ENCODE measurements at regions not wholly inside any gene's neighbourhood (a gene's known extent, or its start where the extent isn't known, plus 50 kb on each side); places are given as distances from the start of the nearest gene placed in this dataset.
"Not testable (repeated sequence)": the region's sequence is repeated elsewhere in the genome, so short reads cannot be mapped to it uniquely, and the experiment has no call there.

- in situ Hi-C loops (cut with HindIII; ENCODE audit: low pct_unique_long_range_greater_than_20kb, low sequenced_read_pairs): no loop called here
These were observed 128.2 kb upstream of the RASEF start for GRCh38 chr9:83191154-83191553.

GRCh38 chr9:83189026-83189425, 126.1 kb upstream of the RASEF start:
- in situ Hi-C loops (cut with HindIII; ENCODE audit: low pct_unique_long_range_greater_than_20kb, low sequenced_read_pairs); DNase-seq (ENCODE audit: low read depth): not testable (repeated sequence)

More at GRCh38 chr9:83191154-83191553, 128.2 kb upstream of the RASEF start:
- DNase-seq (ENCODE audit: low read depth): no peak

GRCh38 chr9:83188277-83188676, 125.3 kb upstream of the RASEF start:
- no peak for DNase-seq (ENCODE audit: low read depth)
- in situ Hi-C loops (cut with HindIII; ENCODE audit: low pct_unique_long_range_greater_than_20kb, low sequenced_read_pairs): no loop called here

- no peak for DNase-seq (ENCODE audit: low read depth)
- in situ Hi-C loops (cut with HindIII; ENCODE audit: low pct_unique_long_range_greater_than_20kb, low sequenced_read_pairs): no loop called here
These were observed 123.3 kb upstream of the RASEF start for GRCh38 chr9:83186155-83186737.

- DNase-seq (ENCODE audit: low read depth): no peak
- in situ Hi-C loops (cut with HindIII; ENCODE audit: low pct_unique_long_range_greater_than_20kb, low sequenced_read_pairs): no loop called here
These were observed 122.7 kb upstream of the RASEF start for GRCh38 chr9:83185488-83186154.

- no peak for DNase-seq (ENCODE audit: low read depth)
- in situ Hi-C loops (cut with HindIII; ENCODE audit: low pct_unique_long_range_greater_than_20kb, low sequenced_read_pairs): no loop called here
These were observed 120.7 kb upstream of the RASEF start for GRCh38 chr9:83183621-83184020.

GRCh38 chr9:83182071-83182470, 119.1 kb upstream of the RASEF start:
- DNase-seq (ENCODE audit: low read depth): no peak
- in situ Hi-C loops (cut with HindIII; ENCODE audit: low pct_unique_long_range_greater_than_20kb, low sequenced_read_pairs): no loop called here

- in situ Hi-C loops (cut with HindIII; ENCODE audit: low pct_unique_long_range_greater_than_20kb, low sequenced_read_pairs): no loop called here
These were observed 115.8 kb upstream of the RASEF start for GRCh38 chr9:83178717-83179116.

GRCh38 chr9:83177747-83178146, 114.8 kb upstream of the RASEF start:
- DNase-seq (ENCODE audit: low read depth): no peak
- in situ Hi-C loops (cut with HindIII; ENCODE audit: low pct_unique_long_range_greater_than_20kb, low sequenced_read_pairs): no loop called here

More at GRCh38 chr9:83178717-83179116, 115.8 kb upstream of the RASEF start:
- no peak for DNase-seq (ENCODE audit: low read depth)

- in situ Hi-C loops (cut with HindIII; ENCODE audit: low pct_unique_long_range_greater_than_20kb, low sequenced_read_pairs): no loop called here
- no peak for DNase-seq (ENCODE audit: low read depth)
These were observed 104.2 kb upstream of the RASEF start for GRCh38 chr9:83167126-83167525.

- in situ Hi-C loops (cut with HindIII; ENCODE audit: low pct_unique_long_range_greater_than_20kb, low sequenced_read_pairs): no loop called here
- no peak for DNase-seq (ENCODE audit: low read depth)
These were observed 103.4 kb upstream of the RASEF start for GRCh38 chr9:83166372-83166771.

- in situ Hi-C loops (cut with HindIII; ENCODE audit: low pct_unique_long_range_greater_than_20kb, low sequenced_read_pairs): no loop called here
- DNase-seq (ENCODE audit: low read depth): no peak
These were observed 92.8 kb upstream of the RASEF start for GRCh38 chr9:83155733-83156132.

- in situ Hi-C loops (cut with HindIII; ENCODE audit: low pct_unique_long_range_greater_than_20kb, low sequenced_read_pairs): no loop called here
- peak; percentile 40 for DNase-seq (ENCODE audit: low read depth)
These were observed 91.9 kb upstream of the RASEF start for GRCh38 chr9:83154821-83155220.

GRCh38 chr9:83154087-83154736, 91.3 kb upstream of the RASEF start:
- in situ Hi-C loops (cut with HindIII; ENCODE audit: low pct_unique_long_range_greater_than_20kb, low sequenced_read_pairs): no loop called here
- DNase-seq (ENCODE audit: low read depth): peak; percentile 31

GRCh38 chr9:83153030-83153429, 90.1 kb upstream of the RASEF start:
- in situ Hi-C loops (cut with HindIII; ENCODE audit: low pct_unique_long_range_greater_than_20kb, low sequenced_read_pairs): no loop called here
- no peak for DNase-seq (ENCODE audit: low read depth)

- no peak for DNase-seq (ENCODE audit: low read depth)
- in situ Hi-C loops (cut with HindIII; ENCODE audit: low pct_unique_long_range_greater_than_20kb, low sequenced_read_pairs): no loop called here
These were observed 88.7 kb upstream of the RASEF start for GRCh38 chr9:83151627-83152137.

- no peak for DNase-seq (ENCODE audit: low read depth)
- in situ Hi-C loops (cut with HindIII; ENCODE audit: low pct_unique_long_range_greater_than_20kb, low sequenced_read_pairs): no loop called here
These were observed 84.6 kb upstream of the RASEF start for GRCh38 chr9:83147315-83148149.

GRCh38 chr9:83146325-83146724, 83.4 kb upstream of the RASEF start:
- no peak for DNase-seq (ENCODE audit: low read depth)
- in situ Hi-C loops (cut with HindIII; ENCODE audit: low pct_unique_long_range_greater_than_20kb, low sequenced_read_pairs): no loop called here

- in situ Hi-C loops (cut with HindIII; ENCODE audit: low pct_unique_long_range_greater_than_20kb, low sequenced_read_pairs): no loop called here
- no peak for DNase-seq (ENCODE audit: low read depth)
These were observed 81.5 kb upstream of the RASEF start for GRCh38 chr9:83144492-83144891.

Measured in Caki2 (cell line).